ENCODE measurements at regions not wholly inside any gene's neighbourhood (a gene's known extent, or its start where the extent isn't known, plus 50 kb on each side); places are given as distances from the start of the nearest gene placed in this dataset.

- TF ChIP-seq, protein P1, sequence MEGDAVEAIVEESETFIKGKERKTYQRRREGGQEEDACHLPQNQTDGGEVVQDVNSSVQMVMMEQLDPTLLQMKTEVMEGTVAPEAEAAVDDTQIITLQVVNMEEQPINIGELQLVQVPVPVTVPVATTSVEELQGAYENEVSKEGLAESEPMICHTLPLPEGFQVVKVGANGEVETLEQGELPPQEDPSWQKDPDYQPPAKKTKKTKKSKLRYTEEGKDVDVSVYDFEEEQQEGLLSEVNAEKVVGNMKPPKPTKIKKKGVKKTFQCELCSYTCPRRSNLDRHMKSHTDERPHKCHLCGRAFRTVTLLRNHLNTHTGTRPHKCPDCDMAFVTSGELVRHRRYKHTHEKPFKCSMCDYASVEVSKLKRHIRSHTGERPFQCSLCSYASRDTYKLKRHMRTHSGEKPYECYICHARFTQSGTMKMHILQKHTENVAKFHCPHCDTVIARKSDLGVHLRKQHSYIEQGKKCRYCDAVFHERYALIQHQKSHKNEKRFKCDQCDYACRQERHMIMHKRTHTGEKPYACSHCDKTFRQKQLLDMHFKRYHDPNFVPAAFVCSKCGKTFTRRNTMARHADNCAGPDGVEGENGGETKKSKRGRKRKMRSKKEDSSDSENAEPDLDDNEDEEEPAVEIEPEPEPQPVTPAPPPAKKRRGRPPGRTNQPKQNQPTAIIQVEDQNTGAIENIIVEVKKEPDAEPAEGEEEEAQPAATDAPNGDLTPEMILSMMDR (IDR thresholded peaks at IDR 0.05), result no peak
- DNase-seq (ENCODE audit: low spot score), result no peak
- Mint-ChIP-seq H3K4me1 (ENCODE audit: low read depth) (peaks cover 35% of the 10 kb centered on the region), H3K9me3 (ENCODE audit: low read depth) (peaks cover 2% of the 10 kb centered on the region), H3K27me3 (ENCODE audit: low read depth) (no peaks in the 10 kb centered on the region), H3K36me3 (ENCODE audit: low read depth) (no peaks in the 10 kb centered on the region), H3K27ac (ENCODE audit: unreplicated experiment) (no peak overlapping the region), H3K4me3 (ENCODE audit: unreplicated experiment) (no peak overlapping the region)
These were observed 335.5 kb upstream of the NT5C1B start for GRCh38 chr2:18924886-18925285.

DNA sequence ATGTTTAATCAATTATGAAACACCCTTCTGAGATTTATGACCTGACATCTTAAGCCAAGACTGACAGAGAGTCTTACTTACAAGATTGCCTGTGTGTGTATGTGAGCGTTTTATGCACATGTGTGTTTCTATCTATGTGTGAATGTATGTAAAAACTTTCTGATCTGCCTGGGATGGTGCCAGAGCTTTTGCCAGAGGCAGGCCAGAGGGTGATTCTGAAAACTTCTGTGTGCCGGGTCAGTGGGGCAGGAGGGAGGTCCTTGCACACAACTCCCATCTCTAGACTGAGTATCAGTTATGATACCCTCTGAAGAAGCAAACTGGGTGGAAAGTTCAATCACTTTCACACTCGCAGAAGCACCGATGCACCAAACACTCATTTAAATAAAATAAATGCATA lies 335.0 kb upstream of the NT5C1B start:
- H3K4me3 Mint-ChIP-seq (ENCODE audit: unreplicated experiment), result no peak overlapping the region
- H3K9me3 Mint-ChIP-seq (ENCODE audit: low read depth), result peaks cover 2% of the 10 kb centered on the region
- DNase-seq (ENCODE audit: low spot score), result no peak
- no peak overlapping the region for H3K27ac Mint-ChIP-seq (ENCODE audit: unreplicated experiment)
- H3K36me3 Mint-ChIP-seq (ENCODE audit: low read depth), result no peaks in the 10 kb centered on the region
- peaks cover 35% of the 10 kb centered on the region for H3K4me1 Mint-ChIP-seq (ENCODE audit: low read depth)
- H3K27me3 Mint-ChIP-seq (ENCODE audit: low read depth), result no peaks in the 10 kb centered on the region
- TF ChIP-seq, protein P1 (IDR thresholded peaks at IDR 0.05), result no peak

DNA sequence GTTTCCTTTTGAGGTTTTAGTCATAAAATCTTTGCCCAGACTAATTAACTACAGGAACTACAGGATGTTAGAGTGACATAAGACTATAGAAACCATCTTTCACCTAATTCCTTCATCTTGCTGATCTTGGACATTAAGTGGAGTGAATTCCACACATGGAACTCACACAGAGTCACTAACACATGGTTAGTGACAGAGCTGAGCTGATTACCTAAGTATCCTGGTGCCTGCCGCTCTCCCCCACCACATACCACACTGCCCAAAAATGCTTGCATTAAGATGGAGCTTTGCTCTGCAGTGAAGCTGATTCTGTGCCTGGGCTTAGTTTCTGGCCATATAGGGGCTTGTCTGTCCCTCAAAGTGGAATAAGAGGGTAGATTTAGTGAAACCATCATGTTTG lies 332.9 kb upstream of the NT5C1B start:
- no peak overlapping the region for H3K27ac Mint-ChIP-seq (ENCODE audit: unreplicated experiment)
- DNase-seq (ENCODE audit: low spot score), result no peak
- TF ChIP-seq, protein P1 (IDR thresholded peaks at IDR 0.05), result no peak

GRCh38 chr2:18918280-18918679 lies 328.9 kb upstream of the NT5C1B start:
- Mint-ChIP-seq H3K27me3 (ENCODE audit: low read depth) (no peaks in the 10 kb centered on the region), H3K36me3 (ENCODE audit: low read depth) (no peaks in the 10 kb centered on the region), H3K27ac (ENCODE audit: unreplicated experiment) (no peak overlapping the region), H3K9me3 (ENCODE audit: low read depth) (no peaks in the 10 kb centered on the region), H3K4me1 (ENCODE audit: low read depth) (peaks cover 8% of the 10 kb centered on the region), H3K4me3 (ENCODE audit: unreplicated experiment) (no peak overlapping the region)
- DNase-seq (ENCODE audit: low spot score), result no peak
- TF ChIP-seq, protein P1 (IDR thresholded peaks at IDR 0.05), result no peak

More for the DNA sequence above, 332.9 kb upstream of the NT5C1B start:
- H3K4me1 Mint-ChIP-seq (ENCODE audit: low read depth), result peaks cover 24% of the 10 kb centered on the region
- no peak overlapping the region for H3K4me3 Mint-ChIP-seq (ENCODE audit: unreplicated experiment)
- peaks cover 2% of the 10 kb centered on the region for H3K9me3 Mint-ChIP-seq (ENCODE audit: low read depth)
- no peaks in the 10 kb centered on the region for H3K36me3 Mint-ChIP-seq (ENCODE audit: low read depth)
- H3K27me3 Mint-ChIP-seq (ENCODE audit: low read depth), result no peaks in the 10 kb centered on the region

- Mint-ChIP-seq H3K36me3 (ENCODE audit: low read depth) (no peaks in the 10 kb centered on the region), H3K9me3 (ENCODE audit: low read depth) (no peaks in the 10 kb centered on the region), H3K4me1 (ENCODE audit: low read depth) (peaks cover 32% of the 10 kb centered on the region), H3K27ac (ENCODE audit: unreplicated experiment) (no peak overlapping the region), H3K27me3 (ENCODE audit: low read depth) (no peaks in the 10 kb centered on the region), H3K4me3 (ENCODE audit: unreplicated experiment) (no peak overlapping the region)
- TF ChIP-seq, protein P1 (IDR thresholded peaks at IDR 0.05), result no peak
- DNase-seq (ENCODE audit: low spot score), result no peak
These were observed 325.9 kb upstream of the NT5C1B start for GRCh38 chr2:18915227-18915626.
